OCI-LY7 (cell line): ENCODE measurements at regions not wholly inside any gene's neighbourhood (a gene's known extent, or its start where the extent isn't known, plus 50 kb on each side); places are given as distances from the start of the nearest gene placed in this dataset.

Source experiments
- CTCF ChIP-seq: fragments of 200-600 bp; sonication (generic); conservative IDR thresholded peaks from 2 replicates; pipeline ENCODE4 v1.5.1; 2014; ENCODE audit warnings: mild to moderate bottlenecking, antibody characterized with exemption, low read length, moderate library complexity, mixed read lengths
- EZH2phosphoT487 ChIP-seq: fragments of 200-600 bp; sonication (generic); IDR thresholded peaks from 2 replicates; pipeline ENCODE4 v1.6.1; 2018; ENCODE audit warnings: low read depth, borderline replicate concordance, mild to moderate bottlenecking, mixed run types, antibody characterized with exemption, low read length, moderate library complexity, mixed read lengths

GRCh38 chr4:133597251-133597650 lies 448.2 kb downstream of the PCDH10 start:
- TF ChIP-seq CTCF (no peak), EZH2phosphoT487 (no peak)
